ENCODE measurements at regions not wholly inside any gene's neighbourhood (a gene's known extent, or its start where the extent isn't known, plus 50 kb on each side); places are given as distances from the start of the nearest gene placed in this dataset.

- no peaks in the 10 kb centered on the region for H3K4me1 ChIP-seq (ENCODE audit: insufficient read depth)
- H4K20me1 ChIP-seq (ENCODE audit: insufficient read depth, poor library complexity, severe bottlenecking): no peaks in the 10 kb centered on the region
- H3K36me3 ChIP-seq (replicated peaks; ENCODE audit: insufficient read depth, low read depth): no peaks in the 10 kb centered on the region
- no peaks in the 10 kb centered on the region for H3K79me2 ChIP-seq
- H3K9me3 ChIP-seq (ENCODE audit: low read depth): no peaks in the 10 kb centered on the region
- H3K27ac ChIP-seq: no peak overlapping the region
- DNase-seq (ENCODE audit: low spot score): no peak
- no peaks in the 10 kb centered on the region for H3K27me3 ChIP-seq
- TF ChIP-seq EZH2 (IDR thresholded peaks at IDR 0.05; ENCODE audit: borderline replicate concordance) (no peak), CTCF (IDR thresholded peaks at IDR 0.05; ENCODE audit: poor library complexity) (no peak)
- no peak overlapping the region for H3K4me2 ChIP-seq
- no peaks in the 10 kb centered on the region for H3K9me2 ChIP-seq (replicated peaks; ENCODE audit: insufficient read depth)
- 87% methylated on average over 7 of the region's 7 CpGs for whole genome bisulfite sequencing (ENCODE audit: low lambda C conversion rate, missing lambda C conversion rate)
- H2AFZ ChIP-seq: no peak overlapping the region
- no peak overlapping the region for H3K4me3 ChIP-seq
These were observed 443.8 kb downstream of the KIF16B start for GRCh38 chr20:16129411-16129810.

GRCh38 chr20:16128538-16129106, 444.6 kb downstream of the KIF16B start:
- Histone ChIP-seq H3K79me2 (no peaks in the 10 kb centered on the region), H3K4me2 (no peak overlapping the region), H3K27me3 (no peaks in the 10 kb centered on the region), H3K9me3 (ENCODE audit: low read depth) (no peaks in the 10 kb centered on the region), H2AFZ (no peak overlapping the region), H4K20me1 (ENCODE audit: insufficient read depth, poor library complexity, severe bottlenecking) (no peaks in the 10 kb centered on the region), H3K4me3 (no peak overlapping the region), H3K4me1 (ENCODE audit: insufficient read depth) (no peaks in the 10 kb centered on the region), H3K36me3 (replicated peaks; ENCODE audit: insufficient read depth, low read depth) (no peaks in the 10 kb centered on the region), H3K27ac (no peak overlapping the region), H3K9me2 (replicated peaks; ENCODE audit: insufficient read depth) (no peaks in the 10 kb centered on the region)
- no peak for DNase-seq (ENCODE audit: low spot score)
- WGBS (ENCODE audit: low lambda C conversion rate, missing lambda C conversion rate): 87% methylated on average over 2 of the region's 2 CpGs
- TF ChIP-seq EZH2phosphoT487 (IDR thresholded peaks at IDR 0.05; ENCODE audit: low read depth, severe bottlenecking, unreplicated experiment) (no peak), CTCF (IDR thresholded peaks at IDR 0.05; ENCODE audit: poor library complexity) (no peak), EZH2 (IDR thresholded peaks at IDR 0.05; ENCODE audit: borderline replicate concordance) (no peak)

- 83% methylated on average over 4 of the region's 4 CpGs for WGBS (ENCODE audit: low lambda C conversion rate, missing lambda C conversion rate)
These were observed 447.4 kb downstream of the KIF16B start for GRCh38 chr20:16125816-16126215.

More at GRCh38 chr20:16125816-16126215, 447.4 kb downstream of the KIF16B start:
- TF ChIP-seq EZH2 (IDR thresholded peaks at IDR 0.05; ENCODE audit: borderline replicate concordance): no peak
- no peak for TF ChIP-seq EZH2phosphoT487 (IDR thresholded peaks at IDR 0.05; ENCODE audit: low read depth, severe bottlenecking, unreplicated experiment)
- TF ChIP-seq CTCF (IDR thresholded peaks at IDR 0.05; ENCODE audit: poor library complexity): no peak
- H3K36me3 ChIP-seq (replicated peaks; ENCODE audit: insufficient read depth, low read depth): no peaks in the 10 kb centered on the region
- H3K4me1 ChIP-seq (ENCODE audit: insufficient read depth): no peaks in the 10 kb centered on the region
- no peaks in the 10 kb centered on the region for H3K9me3 ChIP-seq (ENCODE audit: low read depth)
- no peak overlapping the region for H2AFZ ChIP-seq
- no peaks in the 10 kb centered on the region for H3K27me3 ChIP-seq
- no peak overlapping the region for H3K4me3 ChIP-seq
- H3K9me2 ChIP-seq (replicated peaks; ENCODE audit: insufficient read depth): no peaks in the 10 kb centered on the region
- H4K20me1 ChIP-seq (ENCODE audit: insufficient read depth, poor library complexity, severe bottlenecking): no peaks in the 10 kb centered on the region
- H3K27ac ChIP-seq: peak overlapping the region; percentile 41
- DNase-seq (ENCODE audit: low spot score): no peak
- H3K79me2 ChIP-seq: no peaks in the 10 kb centered on the region
- H3K4me2 ChIP-seq: no peak overlapping the region
